Lower leg skin (tissue), 3 donors: ENCODE measurements at regions not wholly inside any gene's neighbourhood (a gene's known extent, or its start where the extent isn't known, plus 50 kb on each side); places are given as distances from the start of the nearest gene placed in this dataset.

Experiments used
- CTCF ChIP-seq, 3 donors: fragments of 450-650 bp; IDR thresholded peaks; one replicate each; pipeline ENCODE4 v1.5.1; 2016; ENCODE audit warnings: antibody characterized with exemption in 3 of 3, mild to moderate bottlenecking in 3 of 3, moderate library complexity in 2 of 3
- POLR2A ChIP-seq, 2 donors: fragments of 450-650 bp; IDR thresholded peaks; one replicate each; pipeline ENCODE4 v1.6.1; 2016 to 2017; ENCODE audit warnings: antibody characterized with exemption in 2 of 2, mild to moderate bottlenecking in 1 of 2, moderate library complexity in 1 of 2

GRCh38 chrX:39000802-39001201, 199.5 kb downstream of the MID1IP1 start:
- TF ChIP-seq CTCF (IDR thresholded peaks at IDR 0.05) (no peak), POLR2A (IDR thresholded peaks at IDR 0.05) (no peak)
